Pancreas (tissue), 10 donors: ENCODE measurements at regions not wholly inside any gene's neighbourhood (a gene's known extent, or its start where the extent isn't known, plus 50 kb on each side); places are given as distances from the start of the nearest gene placed in this dataset.

Source experiments
- ATAC-seq, 4 donors: fragments of 200-7000 bp; cut with Tn5 transposase; one replicate each; pipeline versions ENCODE4 v1.8.0 to v1.9.1; 2020; ENCODE audit warnings: mild to moderate bottlenecking in 4 of 4, moderate library complexity in 4 of 4
- DNase-seq, 6 donors: peaks; one replicate each; pipeline ENCODE4 v3.0.0-alpha.2; 2020
- FAIRE-seq: peaks from 2 replicates; lab custom pipeline; 2012; peaks lifted over from hg19 to GRCh38; lab: Jason Lieb, UNC
- H3K27ac ChIP-seq, 4 donors: fragments of 200-600 bp; sonication (generic); 1 replicate in 3 of 4; 2 replicates in 1 of 4; pipeline versions ENCODE4 v1.5.0 to v1.8.0; 2020
- H3K27me3 ChIP-seq, 4 donors: fragments of 200-600 bp; one replicate each; pipeline ENCODE4 v1.8.0; 2021
- H3K36me3 ChIP-seq, 3 donors: fragments of 200-600 bp; sonication (generic) in 1 of 3; one replicate each; pipeline versions ENCODE4 v1.5.0 to v1.8.0; 2020 to 2021
- H3K4me1 ChIP-seq, 3 donors: fragments of 200-600 bp; one replicate each; pipeline ENCODE4 v1.8.0; 2021
- H3K4me3 ChIP-seq, 4 donors: fragments of 200-600 bp; sonication (generic) in 2 of 4; one replicate each; pipeline versions ENCODE4 v1.5.0 to v1.8.0; 2020 to 2021
- H3K9me3 ChIP-seq, 4 donors: fragments of 200-600 bp; one replicate each; pipeline ENCODE4 v1.8.0; 2021
- WGBS, 2 donors: extraction: QIAGEN DNeasy Blood & Tissue Kit; methylation state at CpG; one replicate each; pipeline ENCODE4 v1.1.7; 2013; 5-methylcytosine and 5-hydroxymethylcytosine counted together
- intact Hi-C, 3 donors: fragments of 100-400 bp; cut with DNase I; formaldehyde crosslinking; loops; one replicate each; pipeline versions ENCODE4 v1.11.1 to v1.14.2; 2022
- TF ChIP-seq, protein P1 (sequence below), 4 donors: fragments of 200-600 bp; sonication (generic) in 3 of 4; IDR thresholded peaks; one replicate each; pipeline versions ENCODE4 v1.5.0 to v1.8.0; 2021; ENCODE audit warnings: antibody characterized with exemption in 4 of 4
- donor health status: healthy with polysubstance abuse.
- donor health status: DM: no; HTN: no; CAD: no; lungs with moderate emphysema.
- donor health status: DM: no; HTN: no; CAD: no.
- donor health status: control.
- donor health status: control.
- donor health status: Bipolar disorder and iron deficiency.
- donor health status: DM: yes; HTN: yes; CAD: no.
- donor health status: DM: no; HTN: no; CAD: no.
- donor health status: DM: no; HTN: no; CAD: no.
- donor health status: DM: yes; HTN: yes; CAD: no.

DNA sequence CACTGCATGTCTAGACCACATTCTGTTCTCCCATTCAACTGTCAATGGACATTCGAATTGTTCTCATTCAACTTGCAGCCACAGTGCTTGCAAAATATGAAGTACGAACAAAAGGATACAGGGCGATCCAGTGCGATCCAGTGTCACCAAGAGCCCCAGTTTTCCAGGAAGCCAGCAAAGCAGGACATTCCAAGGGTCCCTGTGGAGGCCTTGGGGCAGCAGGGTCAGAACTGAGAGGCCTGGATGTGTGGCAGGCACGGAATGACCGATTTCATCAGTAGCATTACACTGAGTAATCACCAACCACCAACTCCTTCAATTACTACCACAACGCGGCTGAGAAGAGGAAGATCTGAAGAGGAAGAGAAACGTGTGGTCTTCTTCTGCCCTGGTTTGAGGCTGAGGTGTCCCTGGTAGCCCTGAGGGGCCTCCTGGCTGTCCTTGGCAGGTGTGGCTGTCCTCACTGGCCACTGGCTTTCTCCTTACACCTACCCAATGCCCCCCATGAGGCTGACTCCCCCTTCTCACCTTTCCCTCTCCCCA, 172.7 kb upstream of the FHL2 start:
- intact Hi-C loops = no loop called here
- no peak for ATAC-seq
- no peaks in the 10 kb centered on the region for H3K4me1 ChIP-seq
- 66 to 77% methylated on average over 7 to 9 of the region's 9 CpGs for WGBS, 2 donors
- H3K27ac ChIP-seq = no peak overlapping the region
- TF ChIP-seq, protein P1, sequence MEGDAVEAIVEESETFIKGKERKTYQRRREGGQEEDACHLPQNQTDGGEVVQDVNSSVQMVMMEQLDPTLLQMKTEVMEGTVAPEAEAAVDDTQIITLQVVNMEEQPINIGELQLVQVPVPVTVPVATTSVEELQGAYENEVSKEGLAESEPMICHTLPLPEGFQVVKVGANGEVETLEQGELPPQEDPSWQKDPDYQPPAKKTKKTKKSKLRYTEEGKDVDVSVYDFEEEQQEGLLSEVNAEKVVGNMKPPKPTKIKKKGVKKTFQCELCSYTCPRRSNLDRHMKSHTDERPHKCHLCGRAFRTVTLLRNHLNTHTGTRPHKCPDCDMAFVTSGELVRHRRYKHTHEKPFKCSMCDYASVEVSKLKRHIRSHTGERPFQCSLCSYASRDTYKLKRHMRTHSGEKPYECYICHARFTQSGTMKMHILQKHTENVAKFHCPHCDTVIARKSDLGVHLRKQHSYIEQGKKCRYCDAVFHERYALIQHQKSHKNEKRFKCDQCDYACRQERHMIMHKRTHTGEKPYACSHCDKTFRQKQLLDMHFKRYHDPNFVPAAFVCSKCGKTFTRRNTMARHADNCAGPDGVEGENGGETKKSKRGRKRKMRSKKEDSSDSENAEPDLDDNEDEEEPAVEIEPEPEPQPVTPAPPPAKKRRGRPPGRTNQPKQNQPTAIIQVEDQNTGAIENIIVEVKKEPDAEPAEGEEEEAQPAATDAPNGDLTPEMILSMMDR (IDR thresholded peaks at IDR 0.05) = no peak
- no peak for FAIRE-seq
- no peaks in the 10 kb centered on the region for H3K9me3 ChIP-seq
- H3K36me3 ChIP-seq = no peaks in the 10 kb centered on the region
- H3K27me3 ChIP-seq = no peaks in the 10 kb centered on the region
- H3K4me3 ChIP-seq = no peak overlapping the region
- no peak for DNase-seq

- FAIRE-seq (no peak), DNase-seq (no peak), ATAC-seq (no peak)
- TF ChIP-seq, protein P1 (IDR thresholded peaks at IDR 0.05) = no peak
- no peaks in the 10 kb centered on the region for H3K4me1 ChIP-seq
- H3K9me3 ChIP-seq = no peaks in the 10 kb centered on the region
- no peaks in the 10 kb centered on the region for H3K27me3 ChIP-seq
- intact Hi-C loops = no loop called here
- 87 to 92% methylated on average over 4 of the region's 4 CpGs for WGBS, 2 donors
- H3K27ac ChIP-seq = no peak overlapping the region
- H3K4me3 ChIP-seq = no peak overlapping the region
- no peaks in the 10 kb centered on the region for H3K36me3 ChIP-seq
Measured at GRCh38 chr2:105570757-105571156, 171.9 kb upstream of the FHL2 start.

DNA sequence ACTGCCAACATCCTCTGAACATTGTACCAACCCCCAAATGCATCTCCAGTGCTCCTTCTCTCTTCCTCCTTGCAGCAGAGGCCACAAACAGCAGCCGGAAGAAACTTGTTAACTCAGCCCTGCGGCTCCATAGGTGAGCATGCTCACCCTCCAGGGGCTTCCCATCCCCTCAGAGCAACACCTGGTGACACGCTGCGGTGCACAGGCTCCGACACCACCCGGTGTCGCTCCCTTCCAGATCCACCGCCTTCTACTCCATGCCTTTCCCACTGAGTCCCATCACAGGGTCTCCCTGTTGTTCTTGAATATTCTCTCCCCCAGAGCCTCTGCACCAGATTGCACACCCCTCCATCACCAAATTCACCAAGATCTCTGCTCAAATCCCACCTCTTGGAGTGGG, 171.5 kb upstream of the FHL2 start:
- FAIRE-seq = no peak
- no peaks in the 10 kb centered on the region for H3K9me3 ChIP-seq
- 81 to 93% methylated on average over 8 of the region's 8 CpGs for WGBS, 2 donors
- no peak overlapping the region for H3K4me3 ChIP-seq
- H3K36me3 ChIP-seq = no peaks in the 10 kb centered on the region
- H3K27me3 ChIP-seq = no peaks in the 10 kb centered on the region
- no peak overlapping the region for H3K27ac ChIP-seq
- DNase-seq = no peak
- no peaks in the 10 kb centered on the region for H3K4me1 ChIP-seq
- TF ChIP-seq, protein P1 (IDR thresholded peaks at IDR 0.05) = no peak
- intact Hi-C loops = no loop called here
- no peak for ATAC-seq

- FAIRE-seq = no peak
- Histone ChIP-seq H3K4me1 (no peaks in the 10 kb centered on the region), H3K36me3 (no peaks in the 10 kb centered on the region), H3K4me3 (no peak overlapping the region), H3K27ac (no peak overlapping the region), H3K9me3 (no peaks in the 10 kb centered on the region), H3K27me3 (no peaks in the 10 kb centered on the region)
- no peak for DNase-seq
- WGBS, 2 donors = 87 to 90% methylated on average over 6 of the region's 6 CpGs
- TF ChIP-seq, protein P1 (IDR thresholded peaks at IDR 0.05) = no peak
- no peak for ATAC-seq
- intact Hi-C loops = no loop called here
Measured at GRCh38 chr2:105569606-105570005, 170.8 kb upstream of the FHL2 start.

- TF ChIP-seq, protein P1 (IDR thresholded peaks at IDR 0.05) = no peak
- H3K4me1 ChIP-seq = no peaks in the 10 kb centered on the region
- no peak overlapping the region for H3K27ac ChIP-seq
- H3K9me3 ChIP-seq = no peaks in the 10 kb centered on the region
- intact Hi-C loops = no loop called here
- no peaks in the 10 kb centered on the region for H3K27me3 ChIP-seq
- H3K36me3 ChIP-seq = no peaks in the 10 kb centered on the region
- no peak overlapping the region for H3K4me3 ChIP-seq
- 27 to 35% methylated on average over 17 of the region's 17 CpGs for WGBS, 2 donors
- DNase-seq (no peak), ATAC-seq (peak in 1 of 4 donors; percentile 11), FAIRE-seq (no peak)
Measured at GRCh38 chr2:105567996-105568494, 169.2 kb upstream of the FHL2 start.
